Esophagus squamous epithelium (tissue), 5 donors: ENCODE measurements at regions not wholly inside any gene's neighbourhood (a gene's known extent, or its start where the extent isn't known, plus 50 kb on each side); places are given as distances from the start of the nearest gene placed in this dataset.
A peak's percentile ranks its signal among the peaks of the same experiment; 100 is the strongest.

Experiments
- DNase-seq: peaks from one replicate; lab custom pipeline; 2025; lab: John Stamatoyannopoulos, UW
- H3K27ac ChIP-seq, 4 donors: fragments of 200-600 bp; sonication (generic); one replicate each; pipeline ENCODE4 v1.5.1; 2016 to 2019; ENCODE audit warnings: mild to moderate bottlenecking in 1 of 4
- H3K27me3 ChIP-seq, 4 donors: fragments of 200-600 bp; sonication (generic); 1 replicate in 3 of 4; 2 replicates in 1 of 4; pipeline versions ENCODE4 v1.5.1 to v1.6.0; 2017 to 2021; ENCODE audit warnings: antibody characterized with exemption in 1 of 4
- H3K36me3 ChIP-seq, 3 donors: fragments of 200-600 bp; sonication (generic); one replicate each; pipeline ENCODE4 v1.5.1; 2016 to 2019
- H3K4me1 ChIP-seq, 3 donors: fragments of 200-600 bp; sonication (generic); one replicate each; pipeline ENCODE4 v1.5.1; 2017 to 2019
- H3K4me3 ChIP-seq, 4 donors: fragments of 200-600 bp; sonication (generic); 1 replicate in 3 of 4; 2 replicates in 1 of 4; pipeline ENCODE4 v1.5.1; 2016 to 2019; ENCODE audit warnings: mild to moderate bottlenecking in 2 of 4, moderate library complexity in 1 of 4
- H3K9me3 ChIP-seq, 3 donors: fragments of 200-600 bp; sonication (generic); one replicate each; pipeline ENCODE4 v1.5.1; 2016 to 2019
- POLR2A ChIP-seq, 4 donors: fragments of 450-650 bp; IDR thresholded peaks; one replicate each; pipeline ENCODE4 v1.6.1; 2017; ENCODE audit warnings: antibody characterized with exemption in 4 of 4, mild to moderate bottlenecking in 4 of 4, moderate library complexity in 3 of 4
- WGBS, 2 donors: methylation state at CpG; one replicate each; pipeline ENCODE4 v1.1.5; 2018; 5-methylcytosine and 5-hydroxymethylcytosine counted together
- intact Hi-C: fragments of 100-400 bp; cut with DNase I; formaldehyde crosslinking; loops from one replicate; pipeline ENCODE4 v1.15.0; 2022
- TF ChIP-seq, protein P1 (sequence below), 6 experiments: fragments of 450-650 bp in 4 of 6; fragments of 200-600 bp in 2 of 6; sonication (generic) in 2 of 6; IDR thresholded peaks; one replicate each; pipeline ENCODE4 v1.5.1; 2016 to 2019; ENCODE audit warnings: antibody characterized with exemption in 6 of 6, mild to moderate bottlenecking in 4 of 6, moderate library complexity in 4 of 6
- donor health status: DM: yes; HTN: yes; CAD: no.

- no peak for DNase-seq
- intact Hi-C loops: no loop called here
- TF ChIP-seq POLR2A (IDR thresholded peaks at IDR 0.05): no peak
- TF ChIP-seq, protein P1, sequence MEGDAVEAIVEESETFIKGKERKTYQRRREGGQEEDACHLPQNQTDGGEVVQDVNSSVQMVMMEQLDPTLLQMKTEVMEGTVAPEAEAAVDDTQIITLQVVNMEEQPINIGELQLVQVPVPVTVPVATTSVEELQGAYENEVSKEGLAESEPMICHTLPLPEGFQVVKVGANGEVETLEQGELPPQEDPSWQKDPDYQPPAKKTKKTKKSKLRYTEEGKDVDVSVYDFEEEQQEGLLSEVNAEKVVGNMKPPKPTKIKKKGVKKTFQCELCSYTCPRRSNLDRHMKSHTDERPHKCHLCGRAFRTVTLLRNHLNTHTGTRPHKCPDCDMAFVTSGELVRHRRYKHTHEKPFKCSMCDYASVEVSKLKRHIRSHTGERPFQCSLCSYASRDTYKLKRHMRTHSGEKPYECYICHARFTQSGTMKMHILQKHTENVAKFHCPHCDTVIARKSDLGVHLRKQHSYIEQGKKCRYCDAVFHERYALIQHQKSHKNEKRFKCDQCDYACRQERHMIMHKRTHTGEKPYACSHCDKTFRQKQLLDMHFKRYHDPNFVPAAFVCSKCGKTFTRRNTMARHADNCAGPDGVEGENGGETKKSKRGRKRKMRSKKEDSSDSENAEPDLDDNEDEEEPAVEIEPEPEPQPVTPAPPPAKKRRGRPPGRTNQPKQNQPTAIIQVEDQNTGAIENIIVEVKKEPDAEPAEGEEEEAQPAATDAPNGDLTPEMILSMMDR (IDR thresholded peaks at IDR 0.05): no peak
- Histone ChIP-seq H3K27ac (peak overlapping the region in 1 of 4 donors; percentile 2), H3K4me1 (peaks cover 0 to 26% (median 3%) of the 10 kb centered on the region in 3 donors), H3K27me3 (no peaks in the 10 kb centered on the region), H3K36me3 (no peaks in the 10 kb centered on the region), H3K4me3 (no peak overlapping the region), H3K9me3 (no peaks in the 10 kb centered on the region)
- 20% methylated on average over 1 of the region's 3 CpGs; no CpG with 5 or more reads in 1 of the 2 donors for WGBS, 2 donors
Observed at GRCh38 chrX:69110116-69110530, 55.1 kb downstream of the PJA1 start.

GRCh38 chrX:69109706-69110105, 55.5 kb downstream of the PJA1 start:
- no peaks in the 10 kb centered on the region for H3K36me3 ChIP-seq
- H3K27me3 ChIP-seq: no peaks in the 10 kb centered on the region
- H3K27ac ChIP-seq: peak overlapping the region in 1 of 4 donors; percentile 2
- WGBS, 2 donors: 10 to 27% methylated on average over 3 to 5 of the region's 5 CpGs
- H3K9me3 ChIP-seq: no peaks in the 10 kb centered on the region
- H3K4me1 ChIP-seq: peaks cover 0 to 23% (median 2%) of the 10 kb centered on the region in 3 donors
- no peak for DNase-seq
- TF ChIP-seq, protein P1 (IDR thresholded peaks at IDR 0.05): no peak
- TF ChIP-seq POLR2A (IDR thresholded peaks at IDR 0.05): no peak
- no peak overlapping the region for H3K4me3 ChIP-seq
- intact Hi-C loops: no loop called here

- no peaks in the 10 kb centered on the region for H3K27me3 ChIP-seq
- TF ChIP-seq, protein P1 (IDR thresholded peaks at IDR 0.05): no peak
- TF ChIP-seq POLR2A (IDR thresholded peaks at IDR 0.05): no peak
- no peak for DNase-seq
- WGBS, 2 donors: 79 to 86% methylated on average over 3 to 4 of the region's 8 CpGs
- H3K9me3 ChIP-seq: no peaks in the 10 kb centered on the region
- H3K4me3 ChIP-seq: no peak overlapping the region
- H3K36me3 ChIP-seq: no peaks in the 10 kb centered on the region
- no peak overlapping the region for H3K27ac ChIP-seq
- intact Hi-C loops: no loop called here
- H3K4me1 ChIP-seq: peaks cover 0 to 17% (median 0%) of the 10 kb centered on the region in 3 donors
Observed at GRCh38 chrX:69109036-69109663, 56.1 kb downstream of the PJA1 start.

DNA sequence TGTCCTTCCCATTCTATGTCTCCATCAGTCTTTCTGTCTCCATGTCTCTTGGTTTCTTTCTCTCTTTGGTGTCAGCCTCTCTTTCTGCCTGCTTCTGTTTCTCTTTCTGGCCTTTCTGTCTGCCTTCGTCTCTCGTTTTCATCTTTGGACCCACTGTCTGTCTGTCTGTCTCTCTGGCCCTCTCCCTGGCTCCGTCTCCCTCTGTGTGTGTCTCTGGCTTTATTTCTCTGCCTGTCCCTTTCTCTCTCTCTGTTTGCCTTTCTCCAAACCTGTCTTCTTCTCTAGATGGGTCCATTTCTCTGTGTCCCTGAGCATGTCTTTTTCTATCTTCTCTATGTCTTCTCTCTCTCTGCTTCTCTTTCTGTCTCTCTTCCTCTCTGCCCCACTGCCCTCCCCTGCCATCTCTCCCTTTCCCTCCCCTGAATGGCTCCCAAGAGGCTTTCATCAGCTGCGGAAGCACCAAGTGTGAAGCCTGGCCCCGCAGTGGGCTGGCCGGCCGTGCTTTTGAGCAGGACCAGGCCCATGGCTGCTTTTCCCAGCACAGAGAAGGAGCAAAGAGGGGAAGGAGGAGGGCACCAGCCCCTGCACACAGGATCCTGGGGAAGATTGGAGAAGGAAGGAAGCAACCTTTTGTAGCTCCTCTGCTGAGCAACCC, 57.4 kb downstream of the PJA1 start:
- H3K27me3 ChIP-seq: no peaks in the 10 kb centered on the region
- H3K27ac ChIP-seq: no peak overlapping the region
- no peak for DNase-seq
- 53 to 90% methylated on average over 5 of the region's 7 CpGs for WGBS, 2 donors
- intact Hi-C loops: no loop called here
- H3K4me3 ChIP-seq: no peak overlapping the region
- H3K4me1 ChIP-seq: peaks cover 0 to 14% (median 0%) of the 10 kb centered on the region in 3 donors
- TF ChIP-seq, protein P1 (IDR thresholded peaks at IDR 0.05): no peak
- TF ChIP-seq POLR2A (IDR thresholded peaks at IDR 0.05): no peak
- no peaks in the 10 kb centered on the region for H3K36me3 ChIP-seq
- H3K9me3 ChIP-seq: no peaks in the 10 kb centered on the region

DNA sequence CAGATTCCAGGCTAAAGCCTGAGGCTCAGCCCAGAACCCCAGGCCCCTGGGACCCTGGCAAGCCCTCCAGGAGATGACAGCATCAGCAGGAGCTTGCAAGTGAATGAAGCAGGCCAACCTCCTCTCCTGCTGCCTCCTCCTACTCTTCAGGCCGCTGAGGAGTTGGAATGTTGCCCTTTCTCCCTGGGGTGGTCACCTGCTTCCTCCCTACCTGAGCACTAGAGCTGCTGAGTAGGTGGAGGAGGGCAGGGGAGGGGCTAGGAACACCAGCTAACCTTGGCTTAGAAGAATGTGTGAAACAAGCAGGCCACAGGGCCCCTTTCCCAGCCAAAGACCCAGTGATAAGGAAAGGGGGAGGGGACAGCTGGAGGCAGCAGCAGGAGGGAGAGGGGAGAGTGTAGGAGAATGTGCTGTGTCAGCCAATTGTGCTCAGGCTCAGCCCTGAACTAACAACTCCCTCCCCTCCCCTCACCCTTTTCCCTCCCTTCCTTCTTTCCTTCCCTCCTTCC, 58.0 kb downstream of the PJA1 start:
- Histone ChIP-seq H3K27ac (no peak overlapping the region), H3K36me3 (no peaks in the 10 kb centered on the region), H3K9me3 (no peaks in the 10 kb centered on the region), H3K27me3 (no peaks in the 10 kb centered on the region), H3K4me1 (peaks cover 0 to 14% (median 0%) of the 10 kb centered on the region in 3 donors), H3K4me3 (no peak overlapping the region)
- 0% methylated on average over 1 of the region's 1 CpG; no CpG with 5 or more reads in 1 of the 2 donors for WGBS, 2 donors
- intact Hi-C loops: no loop called here
- TF ChIP-seq, protein P1 (IDR thresholded peaks at IDR 0.05): no peak
- no peak for TF ChIP-seq POLR2A (IDR thresholded peaks at IDR 0.05)
- no peak for DNase-seq
